DMS114 treated with DMSO at 0.1 percent for 48 hours (cell line): ENCODE measurements at regions not wholly inside any gene's neighbourhood (a gene's known extent, or its start where the extent isn't known, plus 50 kb on each side); places are given as distances from the start of the nearest gene placed in this dataset.
"Not testable (repeated sequence)": the region's sequence is repeated elsewhere in the genome, so short reads cannot be mapped to it uniquely, and the experiment has no call there.

ENCODE experiments used
- DNase-seq: peaks from one replicate; lab custom pipeline; 2025; ENCODE audit not compliant: unreplicated experiment; lab: John Stamatoyannopoulos, UW

GRCh38 chr6:74070711-74071110, 374.7 kb downstream of the CD109 start:
- no peak for DNase-seq

GRCh38 chr6:74070091-74070490, 374.1 kb downstream of the CD109 start:
- DNase-seq, result no peak

- DNase-seq, result no peak
Observed at GRCh38 chr6:74069089-74069581, 373.1 kb downstream of the CD109 start.

GRCh38 chr6:74066168-74066871, 370.3 kb downstream of the CD109 start:
- DNase-seq, result no peak

- no peak for DNase-seq
Observed at GRCh38 chr6:74065705-74066104, 369.7 kb downstream of the CD109 start.

- DNase-seq, result no peak
Observed at GRCh38 chr6:74063391-74063790, 367.4 kb downstream of the CD109 start.

- no peak for DNase-seq
Observed at GRCh38 chr6:74061201-74061600, 365.2 kb downstream of the CD109 start.

GRCh38 chr6:74060354-74060753, 364.4 kb downstream of the CD109 start:
- DNase-seq, result no peak

GRCh38 chr6:74058606-74059005, 362.6 kb downstream of the CD109 start:
- DNase-seq, result no peak

GRCh38 chr6:74057326-74057725, 361.3 kb downstream of the CD109 start:
- no peak for DNase-seq

- no peak for DNase-seq
Observed at GRCh38 chr6:74054190-74054589, 358.2 kb downstream of the CD109 start.

- no peak for DNase-seq
Observed at GRCh38 chr6:74050921-74051320, 354.9 kb downstream of the CD109 start.

GRCh38 chr6:74048387-74048786, 352.4 kb downstream of the CD109 start:
- DNase-seq, result no peak

- no peak for DNase-seq
Observed at GRCh38 chr6:74044417-74045096, 348.6 kb downstream of the CD109 start.

GRCh38 chr6:74041420-74041819, 345.4 kb downstream of the CD109 start:
- DNase-seq, result no peak

- DNase-seq, result no peak
Observed at GRCh38 chr6:74018825-74019224, 322.8 kb downstream of the CD109 start.

- DNase-seq, result no peak
Observed at GRCh38 chr6:74015427-74015826, 319.4 kb downstream of the CD109 start.

- DNase-seq, result no peak
Observed at GRCh38 chr6:74000666-74001490, 304.9 kb downstream of the CD109 start.

- not testable (repeated sequence) for DNase-seq
Observed at GRCh38 chr6:73990609-73991238, 294.7 kb downstream of the CD109 start.

GRCh38 chr6:73989428-73989827, 293.4 kb downstream of the CD109 start:
- DNase-seq, result no peak

GRCh38 chr6:73985891-73986290, 289.9 kb downstream of the CD109 start:
- DNase-seq, result no peak
